HTR-8/SVneo (cell line): ENCODE measurements at regions not wholly inside any gene's neighbourhood (a gene's known extent, or its start where the extent isn't known, plus 50 kb on each side); places are given as distances from the start of the nearest gene placed in this dataset.

Experiments
- DNase-seq: peaks from one replicate; pipeline ENCODE4 v3.0.0; 2011; ENCODE audit warnings: low spot score, mixed read lengths; ENCODE audit not compliant: insufficient read length
- FAIRE-seq: peaks from 2 replicates; lab custom pipeline; 2011; peaks lifted over from hg19 to GRCh38; lab: Jason Lieb, UNC

DNA sequence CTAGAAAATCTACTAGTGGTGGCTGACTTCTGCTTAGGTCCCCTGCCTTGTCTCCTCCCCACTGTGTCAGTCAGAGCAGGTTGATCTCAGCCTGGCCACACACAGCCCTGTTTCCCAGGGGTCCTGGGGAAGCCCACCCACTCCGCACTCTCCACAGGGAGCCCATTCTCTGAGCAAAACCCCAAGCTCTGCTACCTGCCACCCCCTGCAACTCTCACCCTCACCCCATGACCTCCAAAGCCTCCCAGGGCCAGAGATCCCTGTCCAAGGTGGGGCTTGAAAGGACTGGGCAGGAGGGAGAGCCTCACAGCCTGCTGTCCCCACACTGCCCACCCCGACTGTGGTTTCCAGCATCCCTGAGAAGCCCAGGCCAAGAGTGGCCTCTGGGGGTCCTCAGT is 58.8 kb upstream of the ZNF536 start:
- no peak for FAIRE-seq

DNA sequence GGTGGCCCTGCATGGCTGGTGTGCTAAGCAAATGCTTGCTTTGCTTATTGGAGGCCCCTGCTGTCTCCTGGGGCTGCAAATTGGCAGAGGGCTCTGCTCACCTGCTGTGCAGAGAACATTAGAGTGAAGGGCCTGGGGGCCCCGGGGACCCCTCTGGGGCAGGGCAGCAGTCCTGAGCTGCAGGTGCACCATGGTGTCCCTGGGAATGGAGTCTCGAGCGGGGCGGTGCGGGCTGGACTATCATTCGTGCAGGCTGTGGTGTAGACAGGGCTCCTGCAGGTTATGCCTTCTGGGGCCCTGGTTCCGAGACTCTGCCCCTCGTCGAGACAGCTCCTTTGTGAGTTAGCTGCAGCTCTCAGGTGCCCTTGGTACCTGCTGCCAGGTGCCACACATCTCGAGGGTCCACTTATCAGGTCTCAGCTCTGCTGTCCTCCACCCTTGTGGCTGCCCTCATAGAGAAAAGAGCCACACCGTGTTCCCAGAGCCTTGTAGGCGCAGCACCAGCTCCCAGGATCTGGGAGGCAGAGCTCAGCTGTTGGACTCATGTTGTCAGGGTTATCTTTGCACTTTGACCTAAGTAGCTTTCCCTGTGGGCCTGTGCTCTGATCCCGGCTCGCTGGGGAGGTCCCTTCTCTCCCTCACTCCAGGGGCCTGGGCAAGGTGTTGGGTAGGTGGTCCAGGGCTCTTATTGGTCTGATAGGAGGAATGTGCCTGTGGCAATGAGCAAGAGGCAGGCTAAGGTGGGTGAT is 58.0 kb upstream of the ZNF536 start:
- FAIRE-seq (no peak), DNase-seq (no peak)

More for the DNA sequence above, 58.8 kb upstream of the ZNF536 start:
- no peak for DNase-seq

DNA sequence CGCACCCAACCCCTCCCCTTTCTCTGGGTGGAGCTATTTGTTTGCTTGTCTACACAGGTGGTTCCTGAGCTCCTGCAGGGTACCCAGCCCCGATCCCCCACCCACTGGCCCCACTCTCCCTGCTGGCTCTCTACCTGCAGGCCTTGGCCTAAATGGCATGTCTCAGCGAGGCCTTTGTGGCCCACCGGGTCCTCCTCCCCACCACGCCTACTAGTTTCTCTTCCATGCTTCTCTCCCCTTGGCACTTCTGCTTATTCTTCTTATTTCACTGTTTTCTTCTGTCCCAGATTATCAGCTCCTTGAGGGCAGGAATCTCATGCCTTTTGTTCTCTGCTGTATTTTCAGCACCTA is 57.4 kb upstream of the ZNF536 start:
- FAIRE-seq (no peak), DNase-seq (no peak)

DNA sequence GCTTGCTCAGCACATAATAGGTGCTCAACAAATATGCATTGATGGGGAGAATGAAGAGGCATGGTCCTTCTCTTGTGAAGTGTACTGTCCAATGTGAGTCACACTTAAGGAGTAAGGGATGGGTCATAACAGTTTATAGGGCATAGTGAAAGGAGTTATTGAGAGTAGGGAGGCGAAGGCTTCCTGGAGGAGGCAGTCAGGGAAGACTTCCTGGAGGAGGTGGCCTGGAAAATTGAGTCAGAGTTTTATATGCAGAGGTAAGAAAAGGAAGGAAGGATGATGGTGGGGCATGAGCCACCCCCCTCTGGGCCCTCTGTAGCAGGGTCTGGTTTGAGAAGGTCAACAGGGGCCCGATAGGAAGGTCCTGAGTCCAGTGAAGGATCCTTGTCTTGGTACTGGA is 57.0 kb upstream of the ZNF536 start:
- no peak for FAIRE-seq
- DNase-seq: no peak

DNA sequence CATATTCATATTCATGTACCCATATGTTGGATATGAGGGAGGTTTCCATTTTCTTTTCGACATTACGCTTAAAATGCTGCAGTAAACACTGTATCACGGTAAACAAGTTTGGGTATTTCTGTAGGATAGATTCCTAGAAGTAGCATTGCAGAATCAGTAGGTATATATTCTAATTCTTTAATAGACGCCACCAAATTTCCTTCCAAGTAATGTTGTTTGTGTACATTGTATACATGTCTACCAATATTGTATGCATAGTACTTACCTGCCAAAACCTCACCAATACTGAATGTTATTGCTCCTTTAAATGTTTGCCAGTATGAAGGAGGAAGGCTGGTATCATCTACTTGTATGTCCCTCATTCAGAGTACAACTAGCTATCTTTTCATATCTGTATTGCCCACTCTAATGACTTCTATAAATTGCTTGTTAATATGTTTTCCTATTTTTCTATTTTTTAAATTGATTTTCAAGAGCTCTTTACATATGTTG is 56.1 kb upstream of the ZNF536 start:
- FAIRE-seq: no peak
- no peak for DNase-seq

DNA sequence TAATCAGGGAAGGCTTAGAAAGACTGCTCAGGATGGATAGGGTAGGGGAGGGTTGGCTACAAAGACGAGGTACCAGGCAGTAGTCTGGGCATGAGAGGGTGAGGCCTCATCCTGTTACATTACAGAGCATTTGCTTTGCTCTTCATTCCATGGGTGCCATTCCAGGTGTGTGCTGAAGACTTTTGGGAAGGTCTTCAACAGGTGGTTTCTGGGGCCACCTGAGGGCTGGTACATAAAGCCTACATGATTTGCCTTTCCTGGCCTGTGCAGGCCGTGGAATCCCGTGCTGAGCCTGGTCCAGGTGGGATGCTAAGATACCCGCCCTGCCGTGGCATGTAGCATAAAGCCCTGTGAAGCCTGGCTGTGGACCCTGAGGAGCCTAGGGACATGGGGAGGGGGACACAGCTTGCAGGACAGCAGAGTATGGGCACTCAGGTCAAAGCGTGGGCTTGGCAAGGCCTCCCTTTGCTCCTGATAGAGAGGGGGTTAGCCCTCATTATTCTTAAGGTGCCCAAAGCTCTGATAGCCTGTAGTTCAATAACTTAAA is 55.6 kb upstream of the ZNF536 start:
- DNase-seq (no peak), FAIRE-seq (no peak)

DNA sequence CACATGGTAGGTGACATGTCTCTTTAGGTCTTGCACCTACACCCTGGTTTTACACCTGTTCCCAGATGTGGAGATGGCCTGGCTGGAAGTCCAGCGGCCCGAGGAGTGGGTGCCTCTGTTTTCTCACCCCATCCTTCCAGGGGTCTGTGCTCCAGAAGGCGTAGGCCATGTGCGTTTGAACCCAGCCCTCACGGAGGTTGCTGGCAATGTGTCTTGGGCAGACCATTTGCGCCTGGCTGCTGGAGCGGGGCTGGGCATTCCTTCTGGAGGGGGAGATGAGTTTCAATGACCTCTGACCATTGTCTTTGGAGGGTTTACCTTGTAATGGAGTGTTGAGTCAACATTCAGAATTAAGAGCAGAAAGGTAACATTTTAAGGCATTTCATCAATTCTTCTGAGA is 54.8 kb upstream of the ZNF536 start:
- no peak for DNase-seq
- no peak for FAIRE-seq

DNA sequence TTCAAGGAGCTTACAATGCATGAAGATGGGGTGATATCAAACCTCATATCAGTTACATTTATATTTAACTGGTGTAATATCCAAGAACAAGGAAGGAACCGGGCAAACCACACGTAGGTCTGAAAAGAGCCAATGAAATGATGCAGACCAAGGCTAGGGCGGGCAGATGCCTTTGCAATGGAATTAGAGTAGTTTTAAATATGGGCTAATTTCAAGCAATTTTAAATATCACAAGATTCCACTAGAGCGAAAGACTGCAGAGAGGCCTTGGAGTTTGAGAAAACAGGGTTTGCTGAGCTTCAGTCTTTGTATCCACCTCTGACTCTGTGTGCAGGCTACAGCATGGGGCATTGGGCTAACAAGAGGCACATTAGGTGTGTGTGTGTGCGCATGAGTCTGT is 53.9 kb upstream of the ZNF536 start:
- DNase-seq: no peak
- no peak for FAIRE-seq

DNA sequence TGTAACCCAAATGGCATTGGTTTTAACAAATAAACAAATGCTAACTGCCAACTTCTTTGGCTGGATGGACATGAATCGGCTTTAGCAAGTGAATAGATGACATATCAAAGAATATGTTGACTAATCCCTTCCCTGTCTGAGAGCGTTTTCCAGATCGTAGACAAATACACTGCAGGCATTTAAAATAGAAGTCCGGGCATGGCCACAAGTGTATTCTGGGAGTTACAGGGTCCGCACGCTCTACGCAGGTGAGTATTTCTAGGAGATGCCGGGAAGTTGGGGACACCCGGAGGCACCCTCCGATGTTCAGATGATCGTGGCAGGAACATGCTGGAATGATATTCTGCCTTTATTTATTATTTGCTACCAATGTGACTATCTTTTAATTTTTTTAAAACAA is 53.2 kb upstream of the ZNF536 start:
- FAIRE-seq (no peak), DNase-seq (no peak)

DNA sequence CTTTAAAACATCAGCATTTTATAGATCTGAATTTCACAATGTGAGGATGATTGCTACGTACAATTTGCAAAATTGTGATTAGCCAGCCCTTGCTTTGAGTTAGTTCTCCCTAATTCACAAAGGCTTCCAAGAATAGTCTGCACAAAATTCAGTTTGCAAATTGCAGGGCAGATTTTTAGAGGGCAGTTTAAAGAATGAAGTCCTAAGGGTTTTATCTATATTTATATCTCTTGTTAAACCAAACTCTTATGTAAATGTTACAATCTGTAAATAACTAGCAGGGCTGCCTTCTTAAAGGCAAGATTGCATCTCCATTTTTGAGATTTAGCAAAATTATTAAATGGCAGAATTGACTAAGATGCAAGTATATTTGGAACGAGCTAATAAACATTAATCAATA is 52.8 kb upstream of the ZNF536 start:
- no peak for DNase-seq
- FAIRE-seq: no peak

DNA sequence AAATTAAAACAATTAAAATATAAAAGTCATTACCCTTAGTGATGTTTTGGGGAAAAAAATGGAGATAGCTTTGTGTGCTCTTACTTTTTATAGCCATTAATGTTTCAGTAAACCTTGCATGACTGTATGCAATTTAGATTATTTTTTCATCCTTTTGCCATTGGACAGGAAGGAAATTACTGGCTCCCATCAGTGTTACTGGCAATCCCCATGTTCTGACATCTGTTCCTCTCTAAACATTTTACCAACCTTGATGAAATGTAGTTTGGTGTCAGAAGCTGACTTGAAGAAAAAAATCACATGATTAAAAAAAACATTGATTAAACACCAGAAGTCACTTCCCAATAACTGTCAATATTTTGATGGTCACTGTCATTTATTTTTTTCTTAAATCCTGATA is 52.3 kb upstream of the ZNF536 start:
- DNase-seq (no peak), FAIRE-seq (no peak)

DNA sequence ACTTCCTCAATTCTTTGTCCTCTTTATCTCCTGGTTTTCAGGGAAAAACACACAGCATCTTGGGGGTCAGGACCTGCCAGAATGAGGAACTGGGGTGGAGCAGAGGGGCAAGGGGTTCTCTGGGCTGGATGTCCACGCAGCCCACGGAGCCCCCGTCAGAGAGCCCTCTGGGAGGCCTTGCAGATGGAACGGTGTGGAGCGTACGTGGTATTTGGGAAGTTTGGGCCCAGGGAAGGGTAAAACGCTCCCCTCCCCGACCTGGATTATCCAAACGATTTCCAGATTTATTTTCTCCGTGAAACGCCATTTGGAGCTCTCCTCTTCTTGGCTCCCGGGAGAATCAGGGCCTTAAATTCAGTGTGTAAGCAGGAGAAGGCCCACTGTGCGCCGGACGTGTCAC is 51.7 kb upstream of the ZNF536 start:
- FAIRE-seq: no peak

DNA sequence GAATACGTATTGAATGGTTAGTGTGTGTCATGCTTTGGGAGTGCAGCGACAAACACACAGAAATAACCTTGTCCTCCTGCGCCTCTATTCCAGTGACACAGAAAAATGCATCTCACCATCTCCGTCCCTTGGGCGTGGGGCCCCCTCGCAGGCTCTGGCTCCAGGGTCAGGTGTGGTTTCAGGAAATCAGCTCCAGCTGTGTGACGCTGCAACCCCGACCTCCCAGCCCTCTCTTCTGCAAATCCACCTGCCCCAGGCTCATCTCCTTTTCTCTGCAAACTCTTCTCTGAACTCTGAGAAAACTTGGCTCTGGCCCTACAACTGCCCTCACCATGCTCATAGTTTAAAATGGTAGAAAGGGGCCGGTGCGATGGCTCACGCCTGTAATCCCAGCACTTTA is 51.3 kb upstream of the ZNF536 start:
- no peak for DNase-seq
- FAIRE-seq: no peak

More for the DNA sequence above, 51.7 kb upstream of the ZNF536 start:
- no peak for DNase-seq
